HUDEP-2 (cell line): ENCODE measurements at regions not wholly inside any gene's neighbourhood (a gene's known extent, or its start where the extent isn't known, plus 50 kb on each side); places are given as distances from the start of the nearest gene placed in this dataset.

ENCODE experiments used
- DNase-seq, 76 experiments: peaks; one replicate each; lab custom pipeline; 2025; ENCODE audit not compliant: unreplicated experiment in 76 of 76; lab: John Stamatoyannopoulos, UW

- DNase-seq = no peak
Observed at GRCh38 chrX:14194711-14195110, 165.0 kb upstream of the GEMIN8 start.

- DNase-seq = no peak
Observed at GRCh38 chrX:14193547-14193946, 163.9 kb upstream of the GEMIN8 start.

- no peak for DNase-seq
Observed at GRCh38 chrX:14173873-14174272, 144.2 kb upstream of the GEMIN8 start.

GRCh38 chrX:14164828-14165227 is 135.1 kb upstream of the GEMIN8 start:
- DNase-seq = no peak

- DNase-seq = no peak
Observed at GRCh38 chrX:14125462-14125861, 95.8 kb upstream of the GEMIN8 start.

GRCh38 chrX:14124562-14124961 is 94.9 kb upstream of the GEMIN8 start:
- DNase-seq = no peak

GRCh38 chrX:14095702-14096101 is 66.0 kb upstream of the GEMIN8 start:
- no peak for DNase-seq

- no peak for DNase-seq
Observed at GRCh38 chrX:14094191-14094590, 64.5 kb upstream of the GEMIN8 start.

- no peak for DNase-seq
Observed at GRCh38 chrX:14084466-14084865, 54.8 kb upstream of the GEMIN8 start.

GRCh38 chrX:14083783-14084182 is 54.1 kb upstream of the GEMIN8 start:
- DNase-seq = no peak

- DNase-seq = no peak
Observed at GRCh38 chrX:14079891-14080430, 50.3 kb upstream of the GEMIN8 start.
